Hypothalamus (tissue), 51 donors: ENCODE measurements at regions not wholly inside any gene's neighbourhood (a gene's known extent, or its start where the extent isn't known, plus 50 kb on each side); places are given as distances from the start of the nearest gene placed in this dataset.

ENCODE experiments used
- DNase-seq, 51 donors: peaks; one replicate each; lab custom pipeline; 2025; lab: John Stamatoyannopoulos, UW

DNA sequence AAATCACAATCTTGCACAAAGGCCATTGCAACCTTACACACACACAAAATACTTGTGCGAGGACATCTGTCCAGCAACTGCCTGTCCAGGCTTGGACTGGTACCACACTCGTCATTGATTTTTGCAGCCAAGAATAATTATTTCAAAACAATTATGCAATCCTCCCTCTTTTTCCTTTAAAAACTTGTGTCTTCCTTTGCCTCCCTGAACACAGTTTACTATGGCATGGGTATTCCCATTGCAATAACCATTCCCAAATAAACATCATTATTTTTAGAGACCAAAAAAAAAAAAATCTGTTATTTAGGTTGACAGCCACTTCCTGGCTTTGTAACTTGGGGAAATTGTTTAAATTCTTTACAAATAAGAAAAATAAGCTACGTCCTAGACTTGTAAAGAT lies 54.0 kb downstream of the C11orf91 start:
- DNase-seq = no peak

DNA sequence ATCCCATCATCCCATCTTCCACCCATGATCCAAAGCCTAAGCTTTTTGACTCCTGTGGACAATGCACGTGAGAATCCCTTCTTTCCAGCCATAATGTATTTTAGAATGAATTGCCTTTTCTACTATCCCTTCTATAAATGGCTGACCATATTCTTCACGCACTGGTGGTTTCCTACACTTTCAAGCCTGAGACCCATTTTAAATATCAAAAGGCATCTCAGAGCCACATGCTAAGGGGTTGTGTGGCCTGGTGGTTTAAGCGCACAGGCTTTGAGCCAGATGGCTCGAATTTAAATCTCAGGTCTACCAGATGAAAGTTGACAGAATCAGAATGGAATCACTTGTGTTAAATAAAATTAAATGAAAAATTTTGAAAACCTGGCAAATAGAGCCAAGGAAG lies 54.5 kb downstream of the C11orf91 start:
- no peak for DNase-seq

DNA sequence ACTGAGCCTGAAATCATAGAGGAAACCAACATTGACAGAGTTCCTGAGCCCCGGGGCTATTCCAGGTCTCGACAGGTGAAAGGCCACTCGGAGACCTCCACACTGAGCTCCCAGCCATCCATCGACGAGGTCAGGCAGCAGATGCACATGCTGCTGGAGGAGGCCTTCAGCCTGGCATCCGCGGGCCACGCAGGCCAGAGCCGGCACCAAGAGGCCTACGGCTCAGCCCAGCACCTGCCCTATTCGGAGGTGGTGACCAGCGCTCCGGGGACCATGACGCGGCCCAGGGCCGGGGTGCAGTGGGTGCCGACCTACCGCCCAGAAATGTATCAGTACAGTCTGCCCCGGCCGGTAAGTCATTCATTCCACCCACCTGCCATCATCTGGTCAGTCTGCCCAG lies 54.9 kb downstream of the C11orf91 start:
- no peak for DNase-seq

DNA sequence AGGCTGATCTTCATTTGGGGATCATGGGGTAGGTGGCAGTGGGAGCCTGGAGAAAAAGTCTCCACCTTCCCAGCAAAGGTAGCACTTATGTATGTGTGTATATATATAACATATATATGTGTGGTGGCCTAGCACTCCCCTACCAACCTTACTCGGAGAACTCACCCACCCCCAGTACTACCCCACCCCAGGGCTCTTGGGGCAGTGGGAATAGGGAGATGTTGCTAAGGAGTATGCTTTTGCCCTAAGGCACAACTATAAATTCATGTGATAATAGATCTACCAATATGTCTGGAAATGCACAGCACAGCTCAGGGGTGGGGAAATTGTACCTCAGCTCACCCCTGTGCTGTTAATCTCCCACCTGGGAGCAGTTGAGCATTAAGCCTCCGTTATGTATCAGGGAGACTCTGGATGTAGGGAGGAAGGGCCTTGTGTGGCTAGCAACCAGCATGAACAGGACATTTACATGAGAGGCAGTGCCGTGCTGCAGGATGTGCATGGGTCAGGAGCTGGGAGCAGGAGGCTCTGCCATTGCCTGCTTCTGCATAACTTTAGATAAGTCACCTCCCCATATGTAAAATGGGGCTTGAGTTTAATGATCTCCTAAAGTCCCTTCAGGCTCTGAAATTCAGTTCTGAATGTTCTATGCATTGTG lies 57.3 kb downstream of the C11orf91 start:
- DNase-seq = no peak

DNA sequence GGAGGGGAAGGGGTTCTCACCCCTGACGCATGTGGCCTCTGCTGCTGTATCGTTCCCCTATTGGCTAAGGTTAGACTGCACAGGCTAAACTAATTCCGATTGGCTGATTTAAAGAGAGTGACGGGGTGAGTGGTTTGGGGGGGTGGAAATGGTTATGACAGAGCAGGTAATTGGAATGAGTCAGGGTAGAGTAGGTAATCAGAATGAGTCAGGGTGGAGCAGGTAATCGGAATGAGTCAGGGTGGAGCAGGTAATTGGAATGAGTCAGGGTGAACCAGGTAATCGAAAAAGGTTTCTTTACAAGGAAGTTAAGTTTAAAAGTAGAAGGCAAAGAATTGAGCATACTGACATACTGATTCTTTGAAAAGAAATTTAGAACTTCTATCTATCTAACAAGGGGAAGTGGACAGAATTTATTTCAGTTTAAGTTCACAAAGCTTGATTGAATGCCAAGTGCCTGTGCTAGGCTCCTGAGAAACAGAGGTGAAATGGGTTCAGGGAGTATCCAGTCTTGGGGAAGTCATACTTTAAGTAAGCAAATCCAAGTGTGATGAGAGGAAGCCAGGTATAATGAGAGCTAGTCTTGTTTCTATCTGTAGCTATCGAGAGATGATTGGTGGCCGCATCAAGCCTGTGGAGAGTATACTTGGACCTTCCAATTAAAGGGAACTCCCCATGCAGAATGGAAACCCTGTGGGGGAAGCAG lies 58.0 kb downstream of the C11orf91 start:
- DNase-seq = no peak

DNA sequence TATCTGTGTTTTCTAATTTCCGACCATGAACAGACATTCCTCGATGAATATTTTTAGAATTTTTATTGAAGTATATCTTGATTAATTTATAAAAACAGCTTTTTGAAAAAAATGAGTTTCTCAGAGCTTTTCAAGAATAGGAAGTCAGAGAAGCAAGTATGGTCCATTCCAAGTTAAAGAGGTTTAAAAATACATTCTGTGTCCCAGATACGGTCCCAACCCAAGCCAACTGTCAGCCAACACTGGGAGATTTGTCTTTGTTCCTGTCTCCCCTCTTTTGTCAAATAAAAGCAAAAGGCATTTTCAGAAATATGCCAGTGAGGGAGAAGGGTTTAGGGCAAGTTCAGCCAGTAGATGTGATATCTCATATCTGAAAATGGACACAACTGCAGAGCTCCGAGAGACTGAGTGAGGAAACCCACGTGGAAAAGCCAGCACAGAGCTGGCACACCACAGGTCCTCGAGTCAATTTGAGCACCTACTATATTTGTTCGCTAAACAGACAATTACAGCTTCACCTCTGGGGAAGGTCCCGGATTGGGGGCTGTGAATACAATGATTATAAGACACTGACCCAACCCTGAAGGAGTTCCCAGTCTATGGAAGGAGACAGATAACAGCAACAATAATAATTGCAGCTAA lies 59.8 kb downstream of the C11orf91 start:
- no peak for DNase-seq

DNA sequence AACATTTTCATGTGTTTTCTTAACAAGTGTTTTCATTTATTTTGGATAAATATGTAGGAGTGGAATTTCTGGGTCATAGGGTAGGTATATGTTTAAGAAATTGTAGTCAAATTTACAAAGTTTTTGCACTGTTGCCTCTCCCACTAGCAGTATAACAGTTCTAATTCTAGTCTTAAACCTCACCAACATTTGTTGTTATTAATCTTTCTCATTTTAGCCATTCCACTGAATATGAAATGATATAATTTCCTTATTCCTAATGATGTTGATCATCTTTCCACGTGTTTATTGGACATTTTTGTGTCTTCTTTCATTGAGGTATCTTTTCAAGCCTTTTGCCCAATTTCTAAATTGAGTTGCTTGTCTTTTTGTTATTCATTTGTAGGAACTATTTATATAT lies 62.0 kb downstream of the C11orf91 start:
- no peak for DNase-seq

DNA sequence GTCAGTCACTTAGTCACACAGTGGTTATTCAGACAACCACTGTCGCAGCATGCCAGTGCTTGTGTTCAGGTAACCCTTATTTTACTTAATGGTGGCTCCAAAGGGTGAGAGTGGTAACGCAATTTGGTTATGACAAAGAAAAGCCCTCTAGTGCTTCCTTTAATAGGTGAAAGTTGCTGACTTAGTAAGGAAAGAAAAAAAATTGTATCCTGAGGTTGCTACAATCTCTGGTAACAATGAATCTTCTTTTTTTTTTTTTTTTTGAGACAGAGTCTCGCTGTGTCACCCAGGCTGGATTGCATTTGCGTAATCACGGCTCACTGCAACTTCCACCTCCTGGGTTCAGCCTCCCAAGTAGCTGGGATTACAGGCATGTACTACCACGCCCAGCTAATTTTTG lies 64.5 kb downstream of the C11orf91 start:
- no peak for DNase-seq

DNA sequence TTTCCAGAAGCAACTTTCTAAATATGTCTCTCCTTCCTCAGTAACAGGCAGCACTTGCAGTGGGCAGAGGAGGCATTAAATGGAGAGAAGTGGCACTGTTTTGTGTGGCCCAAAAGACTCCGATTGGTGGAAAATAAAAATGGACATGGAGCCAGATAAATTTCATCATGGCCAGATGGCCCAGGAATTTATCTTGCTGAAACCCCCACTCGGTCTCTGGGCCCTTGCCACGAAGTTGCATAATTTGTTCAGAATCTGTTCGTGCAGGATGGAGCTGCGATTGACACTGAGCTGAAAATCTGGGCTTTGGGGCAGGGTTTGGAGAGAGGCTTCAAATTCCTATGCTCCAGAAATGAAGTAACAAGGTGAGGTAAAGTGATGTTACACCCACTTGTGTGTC lies 65.5 kb downstream of the C11orf91 start:
- no peak for DNase-seq

DNA sequence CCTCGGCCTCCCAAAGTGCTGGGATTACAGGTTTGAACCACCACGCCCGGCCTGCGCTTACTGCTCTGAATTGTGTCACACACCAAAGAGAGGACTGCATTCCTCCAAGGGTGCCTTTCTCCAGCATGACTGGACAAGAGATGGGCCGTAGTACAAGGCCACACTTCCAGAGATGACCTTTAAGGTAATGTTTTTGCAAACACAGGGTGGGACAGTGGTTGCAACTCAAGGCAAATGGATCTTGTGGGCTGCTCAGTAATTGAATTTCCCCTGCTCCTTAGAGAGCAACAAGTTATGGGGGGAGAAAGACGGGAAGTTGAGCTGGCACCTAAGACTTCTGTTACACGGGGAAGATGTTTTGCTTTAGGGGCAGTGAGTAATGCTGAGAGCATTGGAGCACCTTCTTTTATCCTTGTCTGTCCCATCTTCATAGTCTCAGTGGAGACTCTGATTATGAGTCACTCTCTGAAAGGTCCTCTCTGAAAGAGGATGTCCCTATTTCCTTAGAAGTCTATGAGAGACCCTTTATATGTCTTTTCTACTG lies 66.3 kb downstream of the C11orf91 start:
- DNase-seq = no peak

DNA sequence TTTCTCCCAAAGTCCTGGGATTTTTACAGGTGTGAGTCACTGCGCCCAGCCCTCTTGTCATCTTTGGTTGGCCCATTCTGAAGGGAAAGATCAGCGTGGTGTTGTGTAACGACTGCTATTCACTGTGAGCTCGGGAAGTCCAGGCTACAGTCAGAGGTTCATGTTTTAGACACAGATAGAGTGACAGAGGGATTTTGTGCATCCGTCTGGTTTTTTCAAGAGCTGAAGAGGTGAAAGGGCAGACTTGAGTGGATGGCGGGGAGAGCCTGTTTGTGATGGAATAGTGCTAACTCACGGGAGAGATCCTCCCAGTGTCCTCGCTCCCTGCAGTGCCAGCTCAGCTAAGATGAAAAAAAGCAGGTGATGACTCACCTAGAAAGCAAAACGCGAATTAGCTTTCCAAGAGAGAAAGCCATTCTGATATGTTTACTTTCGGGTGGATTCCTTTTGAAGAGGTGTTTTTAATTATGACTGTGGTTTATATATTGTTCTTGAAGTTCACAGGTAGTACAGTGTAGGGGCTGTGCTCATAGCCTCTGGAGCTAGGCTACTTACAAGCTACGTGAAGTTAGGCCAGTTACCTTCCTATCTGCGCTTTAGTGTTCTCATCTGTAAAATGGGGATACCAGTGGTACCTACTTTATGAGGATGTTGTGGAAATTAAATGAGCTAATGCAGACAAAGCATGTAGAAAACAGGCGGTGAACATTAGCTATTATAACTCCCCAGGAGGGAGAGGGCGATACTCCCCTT lies 67.2 kb downstream of the C11orf91 start:
- DNase-seq = peak in 1 of 51 donors; percentile 13

DNA sequence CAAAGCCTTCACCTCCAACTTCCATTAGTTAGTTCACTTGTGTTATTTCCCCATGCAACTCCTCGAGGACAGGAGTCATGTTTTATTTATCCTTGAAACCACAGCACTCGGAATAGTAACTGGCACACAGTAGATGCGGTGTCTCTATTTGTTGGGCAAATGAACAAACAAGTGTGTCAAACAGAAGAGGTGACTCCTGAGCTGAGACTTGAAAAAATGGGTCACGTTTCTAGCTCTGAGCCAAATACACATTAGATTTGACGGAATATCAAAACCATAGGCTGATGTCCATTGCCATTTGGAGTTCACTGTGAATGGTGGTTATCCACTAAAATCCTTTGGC lies 68.9 kb downstream of the C11orf91 start:
- DNase-seq = no peak

DNA sequence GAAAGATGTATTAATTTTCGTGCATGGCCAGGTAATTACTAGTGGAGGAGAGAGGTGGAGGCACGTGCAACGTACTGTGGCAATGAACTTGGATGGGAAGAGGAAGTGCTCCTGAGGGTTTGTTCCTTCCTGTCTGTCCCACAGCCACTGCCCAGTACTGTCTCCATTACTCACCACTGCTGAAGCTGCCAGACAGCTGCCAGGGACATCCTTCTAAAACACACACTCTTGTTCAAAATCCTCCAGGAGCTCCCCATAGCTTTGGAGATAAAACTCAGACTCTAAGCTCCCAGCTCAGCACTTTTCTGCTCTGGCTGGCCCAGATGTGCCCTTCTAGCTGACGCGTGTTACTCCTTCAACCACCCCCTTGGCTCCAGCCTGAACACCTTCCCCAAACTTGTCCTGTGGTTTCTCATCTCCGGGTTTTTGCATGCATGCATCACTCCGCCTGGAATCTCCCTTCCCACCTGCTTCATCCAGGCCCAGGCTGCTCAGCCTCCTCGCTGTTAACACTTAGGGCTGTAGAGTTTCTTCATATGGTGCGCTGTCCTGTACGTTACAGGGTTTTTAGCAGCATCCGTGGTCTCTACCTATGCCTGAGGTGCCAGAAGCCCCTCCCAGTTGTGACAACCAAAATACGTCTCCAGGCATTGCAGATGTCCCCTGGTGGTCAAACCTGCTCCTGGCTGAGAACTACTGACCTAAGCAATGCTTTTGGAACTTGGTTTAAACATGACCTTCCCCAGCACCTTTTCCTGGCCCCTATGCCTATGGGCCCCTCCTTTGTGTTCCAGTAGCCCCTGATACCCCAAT lies 69.5 kb downstream of the C11orf91 start:
- DNase-seq = no peak

DNA sequence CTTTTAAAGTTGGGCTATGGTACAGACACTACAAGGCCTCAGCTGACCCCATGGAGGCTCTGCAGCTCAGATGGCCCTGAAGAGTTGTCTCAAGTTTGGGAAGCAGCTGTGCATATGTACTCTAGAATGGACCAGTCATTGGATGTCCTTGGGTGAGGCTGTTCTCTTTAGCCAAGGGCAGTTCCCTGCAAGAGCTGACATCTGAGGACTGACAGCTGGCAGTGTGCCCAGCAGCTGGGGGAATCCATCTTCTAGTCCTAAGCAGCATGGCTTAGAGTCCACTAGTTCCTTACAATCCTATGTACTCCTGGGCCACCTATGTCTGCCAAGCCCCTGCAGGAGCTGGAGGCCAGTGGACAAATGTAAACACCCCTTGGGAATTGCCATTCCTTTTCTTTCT lies 76.5 kb downstream of the C11orf91 start:
- no peak for DNase-seq

DNA sequence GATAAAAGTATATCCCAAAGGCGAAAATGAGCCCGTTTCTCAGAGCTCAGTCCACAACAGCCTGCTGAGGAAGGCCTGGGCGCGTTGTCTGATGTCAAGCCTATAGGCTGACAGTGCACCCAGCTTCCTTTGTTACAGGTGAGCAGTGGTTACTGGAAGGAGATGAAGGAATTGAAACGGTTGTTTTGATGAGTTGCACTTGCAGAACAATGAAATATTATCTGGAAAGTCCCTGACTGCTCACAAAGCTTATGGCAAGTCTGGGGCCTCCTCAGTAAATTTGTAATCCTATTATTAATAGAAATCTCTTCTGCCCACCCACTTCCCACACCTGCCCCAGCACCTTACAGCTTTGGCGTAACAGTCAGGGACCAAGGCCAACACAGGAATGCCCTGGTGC lies 77.8 kb downstream of the C11orf91 start:
- no peak for DNase-seq

DNA sequence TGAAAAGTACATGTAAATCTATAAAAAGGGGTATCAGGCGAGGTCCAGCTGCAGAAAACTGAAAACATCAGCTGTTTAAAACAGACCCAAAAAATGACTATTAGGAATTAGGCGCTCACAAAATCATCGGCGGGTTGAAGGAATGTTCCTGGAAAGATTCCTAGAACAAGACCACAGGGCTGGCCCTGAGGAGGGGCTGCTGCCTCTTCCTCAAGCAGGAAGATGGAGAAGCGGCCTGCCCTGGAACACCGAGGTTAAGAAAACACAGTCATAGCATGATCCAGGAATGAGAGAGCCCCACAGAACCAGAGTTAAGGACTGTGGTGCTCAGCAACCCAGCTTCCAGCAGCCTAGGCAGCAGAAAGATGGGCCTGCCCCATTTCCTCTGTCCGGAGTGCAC lies 78.4 kb downstream of the C11orf91 start:
- DNase-seq = no peak

DNA sequence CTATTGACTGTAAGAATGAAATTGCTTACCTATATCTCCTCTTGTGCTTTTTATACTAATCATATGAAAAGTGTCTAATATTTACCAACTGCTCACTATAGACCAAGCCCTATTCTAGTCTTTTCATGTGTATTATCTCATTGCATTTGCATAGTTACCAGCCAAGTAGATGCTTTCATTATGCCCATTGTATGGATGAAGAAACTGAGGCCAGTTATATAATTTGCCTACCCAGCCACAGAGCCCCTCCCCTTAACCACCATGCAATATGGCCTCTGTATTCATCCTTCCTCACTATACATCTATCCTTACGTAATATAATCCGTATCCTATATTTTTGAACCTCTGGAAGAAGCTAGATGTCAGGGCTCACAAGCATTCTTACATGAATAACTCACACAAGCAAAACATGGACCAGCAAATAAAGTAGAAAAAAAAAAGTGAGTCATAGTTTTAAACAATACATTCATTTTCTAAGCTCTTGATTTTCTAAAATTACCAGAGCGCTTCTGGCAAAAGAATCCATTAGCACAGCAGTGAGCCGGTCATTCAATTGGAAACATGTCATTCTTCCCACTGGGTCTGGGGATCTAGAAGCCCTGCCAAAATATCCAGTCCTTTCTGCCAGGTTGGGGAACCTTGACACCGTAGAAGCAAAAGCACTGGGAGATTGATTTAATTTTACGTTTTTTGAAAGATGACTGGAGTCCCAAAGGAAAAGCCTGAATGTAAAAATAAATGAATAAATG lies 80.0 kb downstream of the C11orf91 start:
- DNase-seq = peak in 4 of 51 donors; percentile 7 to 31 (median 14)

DNA sequence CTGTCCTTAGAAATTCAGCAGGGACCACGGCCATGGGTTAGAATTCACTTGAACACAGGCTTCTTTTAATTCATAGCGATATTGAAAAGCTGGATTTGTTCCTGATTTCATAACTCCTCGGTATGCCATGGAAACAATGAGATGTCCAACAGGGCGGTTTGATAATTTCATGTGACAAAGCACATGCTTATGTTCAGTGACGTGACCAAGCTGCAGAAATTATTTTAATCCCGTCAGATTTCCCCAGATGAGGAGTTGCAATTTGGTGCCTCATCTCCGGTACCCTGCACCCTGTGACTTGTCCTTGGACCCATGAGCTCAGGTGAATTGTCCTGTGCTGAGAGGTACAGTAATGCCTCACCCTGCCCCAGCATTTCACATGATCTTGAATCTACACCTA lies 81.7 kb downstream of the C11orf91 start:
- DNase-seq = no peak

DNA sequence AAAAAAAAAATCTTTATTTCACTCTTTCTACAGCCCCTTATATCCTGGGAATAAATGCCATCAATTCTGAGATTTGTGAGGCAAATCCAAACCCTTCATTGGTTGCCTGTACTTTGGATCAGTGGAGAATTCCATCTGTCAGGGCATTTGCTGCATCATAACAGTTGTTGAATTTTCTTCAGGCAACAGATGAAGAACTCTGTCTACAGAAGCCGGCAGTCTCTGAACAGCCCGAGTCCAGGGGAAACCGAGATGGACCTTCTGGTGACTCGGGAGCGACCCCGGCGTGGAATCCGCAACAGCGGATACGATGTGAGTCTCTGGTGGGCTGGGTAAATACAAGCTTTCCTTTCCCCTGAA lies 82.3 kb downstream of the C11orf91 start:
- no peak for DNase-seq
